SH-SY5Y (cell line): ENCODE measurements at regions not wholly inside any gene's neighbourhood (a gene's known extent, or its start where the extent isn't known, plus 50 kb on each side); places are given as distances from the start of the nearest gene placed in this dataset.

Source experiments
- GATA2 ChIP-seq: IDR thresholded peaks from 2 replicates; pipeline ENCODE4 v1.6.1; 2011; ENCODE audit warnings: mild to moderate bottlenecking, low read depth, low read length
- GATA3 ChIP-seq: IDR thresholded peaks from 2 replicates; pipeline ENCODE4 v1.6.1; 2011; ENCODE audit warnings: low read depth, mild to moderate bottlenecking, low read length, moderate library complexity

- TF ChIP-seq GATA2 (no peak), GATA3 (no peak)
These were observed 447.3 kb downstream of the ARHGEF28 start for GRCh38 chr5:74073257-74073656.
